GOT3 (cell line): ENCODE measurements at regions not wholly inside any gene's neighbourhood (a gene's known extent, or its start where the extent isn't known, plus 50 kb on each side); places are given as distances from the start of the nearest gene placed in this dataset.

ENCODE experiments used
- DNase-seq: peaks from one replicate; lab custom pipeline; 2025; ENCODE audit warnings: mixed read lengths; lab: John Stamatoyannopoulos, UW

DNA sequence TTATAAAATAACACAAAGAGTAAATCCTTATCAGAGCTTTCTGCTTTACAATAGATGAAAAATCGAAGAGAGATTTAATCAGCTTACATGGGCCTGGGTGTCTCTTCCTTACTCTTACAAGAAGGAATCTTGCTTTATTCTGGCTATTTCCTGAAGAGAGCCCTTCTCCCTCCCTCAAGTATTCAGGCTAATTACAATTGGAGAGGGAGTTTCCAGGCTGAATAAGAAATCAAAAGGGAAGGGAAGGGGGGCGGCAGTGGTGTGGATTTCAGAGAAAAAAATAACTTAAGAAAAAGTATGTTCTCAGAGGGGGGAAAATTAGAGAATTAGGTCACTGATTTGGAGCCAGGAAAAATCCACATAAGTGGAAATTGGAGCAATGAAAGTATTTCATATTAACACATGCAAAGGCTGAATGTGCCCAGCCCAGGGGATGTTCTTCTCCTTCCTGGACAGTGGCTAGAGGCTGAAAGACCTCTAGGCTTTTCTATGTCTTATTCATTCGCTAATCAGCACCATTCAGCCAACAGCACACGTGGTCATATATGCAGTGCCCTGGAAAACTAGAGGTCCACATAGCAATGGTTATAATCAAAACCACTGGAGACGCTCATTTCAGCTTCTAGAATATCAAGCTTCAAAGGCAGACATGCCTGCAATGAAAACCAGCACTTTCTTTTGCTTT lies 158.9 kb upstream of the BTG1 start:
- DNase-seq: no peak

- DNase-seq: no peak
Observed at GRCh38 chr12:92302041-92302829, 156.6 kb upstream of the BTG1 start.

DNA sequence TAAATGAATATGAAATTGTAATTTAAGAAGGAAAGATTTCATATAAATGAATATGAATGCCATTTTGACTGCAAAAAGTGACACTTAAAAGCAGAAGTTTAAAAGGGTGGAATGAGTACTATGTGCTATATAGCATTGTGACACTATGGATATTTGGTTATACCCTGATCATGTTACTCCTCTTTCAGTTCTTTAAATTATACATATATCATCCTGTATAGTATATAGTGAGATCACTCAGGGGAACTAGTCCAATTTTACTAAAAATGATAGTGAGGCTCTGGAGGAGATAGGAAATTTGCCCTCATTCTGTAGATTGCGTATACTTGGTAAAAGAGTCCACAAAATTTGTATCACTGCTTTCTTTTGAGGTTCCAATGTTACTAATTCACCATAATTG lies 155.7 kb upstream of the BTG1 start:
- DNase-seq: no peak

DNA sequence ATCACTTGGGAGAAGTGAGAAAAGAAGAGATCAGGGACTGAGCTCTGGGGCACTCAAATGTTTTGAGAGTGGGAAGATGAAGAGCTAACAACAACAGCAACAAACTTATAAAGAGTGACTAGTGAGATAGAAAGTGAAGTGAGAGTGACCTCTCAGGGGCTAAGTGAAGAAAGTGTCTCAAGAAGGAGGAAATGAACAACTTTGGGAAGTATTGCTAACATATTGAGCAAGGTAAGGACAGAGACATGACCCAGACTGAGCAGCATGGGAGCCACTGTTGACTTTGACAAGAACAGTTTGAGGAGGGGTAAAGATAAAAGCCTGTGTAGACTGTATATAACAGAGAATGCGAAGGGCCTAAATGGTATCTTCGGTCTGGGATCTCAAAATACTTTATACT lies 155.1 kb upstream of the BTG1 start:
- no peak for DNase-seq

DNA sequence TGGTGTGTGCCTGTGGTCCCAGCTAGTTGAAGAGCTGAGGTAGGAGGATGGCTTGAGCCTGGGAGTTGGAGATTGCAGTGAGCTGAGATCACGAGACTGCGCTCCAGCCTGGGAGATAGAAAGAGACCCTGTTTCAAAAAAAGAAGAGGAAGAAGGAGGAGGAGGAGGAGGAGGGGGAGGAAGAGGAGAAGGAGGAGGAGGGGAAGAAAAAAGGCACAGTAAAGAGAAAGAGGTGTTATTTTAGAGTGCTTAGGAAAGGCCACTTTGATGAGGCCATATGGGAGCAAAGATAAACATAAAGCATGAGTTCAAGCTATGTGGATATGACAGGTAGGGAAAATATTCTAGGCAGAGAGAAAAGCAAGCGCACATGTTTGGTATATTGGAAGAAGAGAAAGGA lies 154.1 kb upstream of the BTG1 start:
- no peak for DNase-seq

GRCh38 chr12:92299344-92299743 lies 153.7 kb upstream of the BTG1 start:
- no peak for DNase-seq

- DNase-seq: no peak
Observed at GRCh38 chr12:92297932-92298696, 152.5 kb upstream of the BTG1 start.

DNA sequence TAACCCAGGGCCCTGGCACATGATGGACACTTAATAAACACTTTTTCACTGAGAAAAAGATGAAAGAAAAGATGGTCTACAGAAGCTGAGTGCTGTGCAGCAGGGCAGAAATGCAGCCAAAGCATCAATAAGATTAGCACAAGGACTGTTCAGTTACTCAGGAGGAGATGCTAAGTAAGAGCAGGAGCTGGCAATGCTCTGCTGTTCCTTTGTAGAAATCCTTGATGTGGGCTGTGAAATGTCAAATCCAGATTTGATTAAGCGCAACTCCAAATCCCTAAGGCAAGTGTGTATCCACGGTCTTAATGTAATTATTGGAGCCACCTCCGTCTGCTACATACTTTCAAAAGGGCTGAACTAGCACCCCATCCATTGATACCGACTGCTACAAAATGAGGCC lies 151.8 kb upstream of the BTG1 start:
- DNase-seq: no peak

DNA sequence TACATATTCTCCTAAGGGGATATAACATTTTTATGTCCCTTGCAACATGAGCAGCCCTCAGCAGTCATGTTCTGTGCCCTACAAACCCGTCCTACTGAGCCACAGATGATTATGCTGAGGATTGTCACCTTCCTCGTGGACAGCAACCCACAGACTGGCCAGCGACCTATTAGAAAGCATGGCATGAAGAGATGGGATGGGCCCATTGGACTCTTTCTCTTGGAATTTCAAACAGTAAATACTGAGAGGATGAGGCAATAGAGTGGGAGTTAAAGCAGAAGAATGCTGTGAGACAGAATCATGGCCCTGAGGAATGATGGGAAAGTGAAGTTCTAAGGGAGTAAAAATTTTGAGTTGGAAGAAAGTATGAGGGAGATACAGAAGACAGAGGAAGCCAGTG lies 149.9 kb upstream of the BTG1 start:
- no peak for DNase-seq

DNA sequence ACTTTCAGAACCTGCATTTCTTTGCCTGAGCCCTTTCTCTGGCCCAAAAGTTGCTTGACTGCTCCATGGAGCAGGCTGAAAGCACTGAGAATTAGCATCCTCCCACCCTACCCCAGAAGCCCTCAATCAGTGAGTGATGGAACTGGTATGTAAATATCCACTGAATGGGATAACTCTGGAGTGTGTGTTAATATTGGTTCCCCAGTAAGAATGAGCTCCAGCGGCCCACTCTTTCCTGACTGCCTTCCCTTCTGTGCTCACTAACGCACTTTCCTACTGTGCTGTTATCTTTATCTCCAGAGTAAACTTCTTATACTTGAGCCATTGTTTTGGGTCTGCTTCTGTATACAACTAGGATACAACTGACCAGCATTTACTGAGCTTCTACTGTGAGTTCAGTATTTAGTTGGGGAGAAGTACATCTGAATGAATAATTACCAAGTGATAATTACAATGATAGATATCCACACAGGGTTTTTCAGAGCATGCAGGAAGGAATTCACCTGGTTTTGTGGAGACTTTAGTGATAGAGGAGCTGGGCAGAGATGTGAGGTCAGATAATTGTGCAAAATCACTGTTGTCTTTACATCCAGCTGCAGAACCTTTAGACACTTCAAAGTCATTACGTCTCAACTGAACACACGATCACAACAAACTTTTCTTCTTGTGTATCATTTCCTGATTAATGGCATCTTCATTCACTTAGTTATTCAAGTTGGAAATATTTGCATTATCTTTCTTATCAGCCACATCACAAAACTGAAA lies 149.2 kb upstream of the BTG1 start:
- no peak for DNase-seq

DNA sequence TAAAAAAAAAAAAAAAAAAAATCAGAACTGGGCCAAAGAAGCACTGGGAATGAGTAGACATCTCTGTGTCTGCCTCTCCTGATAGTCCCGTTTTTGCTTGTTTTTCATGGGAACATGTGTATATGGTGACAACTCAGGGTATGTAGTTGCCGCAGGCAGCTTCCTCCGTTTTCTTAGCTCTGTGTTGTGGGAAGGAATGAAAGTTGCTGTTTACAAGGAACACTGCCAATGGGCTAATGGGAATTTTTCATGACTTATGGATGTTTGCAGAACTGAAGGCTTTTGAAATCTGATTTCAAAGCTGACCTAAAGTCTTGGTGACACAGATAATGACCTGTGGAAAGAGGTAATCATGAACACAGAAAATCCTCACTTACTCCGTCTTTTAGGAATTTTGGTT lies 146.4 kb upstream of the BTG1 start:
- no peak for DNase-seq

DNA sequence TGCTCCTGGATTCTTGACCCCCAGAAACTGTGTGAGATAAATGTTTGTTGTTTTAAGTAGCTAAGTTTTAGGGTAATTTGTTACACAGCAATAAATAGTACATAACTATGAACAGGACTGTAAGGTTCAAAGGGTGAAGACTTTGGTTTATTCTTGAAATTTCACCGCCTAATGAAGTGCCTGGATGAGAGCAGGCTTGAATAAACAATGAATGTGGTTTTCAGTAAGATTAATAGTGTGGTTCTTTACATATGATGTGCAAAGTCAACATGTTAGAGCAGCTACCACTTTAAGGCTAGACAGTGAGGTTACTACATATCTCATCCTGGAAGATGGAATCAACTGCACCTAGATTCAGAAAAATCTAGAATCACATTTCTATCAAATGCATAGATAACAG lies 145.2 kb upstream of the BTG1 start:
- DNase-seq: no peak

DNA sequence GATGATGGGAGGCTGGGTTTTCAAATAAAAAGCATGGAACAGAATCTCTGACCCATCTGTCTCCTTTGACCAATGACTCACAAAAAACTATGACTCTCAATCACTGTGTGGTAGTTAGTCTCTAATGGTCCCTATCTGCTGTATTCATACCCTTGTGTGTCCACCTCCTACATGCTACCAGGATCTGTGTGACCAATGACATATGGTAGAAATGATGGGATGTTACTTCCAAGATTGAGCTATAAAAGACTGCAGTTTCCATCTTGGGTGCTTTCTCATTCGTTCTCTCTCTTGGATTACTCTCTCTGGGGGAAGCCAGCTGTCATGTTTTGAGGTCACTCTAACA lies 144.7 kb upstream of the BTG1 start:
- no peak for DNase-seq

GRCh38 chr12:92289629-92290349 lies 144.1 kb upstream of the BTG1 start:
- no peak for DNase-seq

DNA sequence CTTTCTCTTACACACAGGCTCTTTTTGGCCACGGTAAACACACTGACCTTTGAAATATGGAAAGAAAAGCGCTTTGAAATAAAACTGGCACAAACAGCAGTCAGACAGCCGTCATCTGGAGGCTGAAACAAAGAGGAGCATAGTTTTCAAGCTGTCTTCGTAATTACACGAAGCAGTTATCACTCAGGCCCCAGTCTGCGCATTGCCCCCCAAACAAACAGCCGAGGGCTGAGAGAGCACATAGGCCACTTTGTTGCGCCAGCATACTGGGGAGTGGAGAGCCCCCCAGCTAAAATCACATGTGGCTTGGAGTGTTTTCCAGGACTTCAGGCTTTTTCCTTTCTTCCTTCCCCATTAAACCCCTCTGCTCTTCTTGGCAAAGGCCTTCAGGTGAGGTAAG lies 142.9 kb upstream of the BTG1 start:
- no peak for DNase-seq

GRCh38 chr12:92278378-92278828 lies 132.8 kb upstream of the BTG1 start:
- no peak for DNase-seq

- no peak for DNase-seq
Observed at GRCh38 chr12:92277795-92278194, 132.1 kb upstream of the BTG1 start.

DNA sequence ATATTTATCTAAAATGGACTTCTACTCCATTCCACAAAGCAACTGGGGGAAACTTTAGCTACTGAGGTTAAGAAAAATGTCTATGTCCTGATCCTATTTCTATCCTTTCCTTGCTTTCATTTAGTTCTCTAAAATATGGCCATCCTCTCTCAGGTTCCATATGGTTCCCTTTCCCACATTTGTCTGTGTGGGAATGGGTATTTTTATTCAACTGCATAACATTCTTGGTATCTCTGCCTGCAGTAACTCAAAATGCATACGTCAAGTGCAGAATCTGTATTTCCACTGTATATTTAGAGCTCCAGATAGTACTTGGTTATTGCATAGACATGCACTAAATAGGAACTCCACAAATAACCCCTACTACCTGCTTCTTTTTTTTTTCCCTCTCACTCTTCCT lies 130.6 kb upstream of the BTG1 start:
- DNase-seq: no peak

- DNase-seq: no peak
Observed at GRCh38 chr12:92275443-92276154, 130.0 kb upstream of the BTG1 start.

DNA sequence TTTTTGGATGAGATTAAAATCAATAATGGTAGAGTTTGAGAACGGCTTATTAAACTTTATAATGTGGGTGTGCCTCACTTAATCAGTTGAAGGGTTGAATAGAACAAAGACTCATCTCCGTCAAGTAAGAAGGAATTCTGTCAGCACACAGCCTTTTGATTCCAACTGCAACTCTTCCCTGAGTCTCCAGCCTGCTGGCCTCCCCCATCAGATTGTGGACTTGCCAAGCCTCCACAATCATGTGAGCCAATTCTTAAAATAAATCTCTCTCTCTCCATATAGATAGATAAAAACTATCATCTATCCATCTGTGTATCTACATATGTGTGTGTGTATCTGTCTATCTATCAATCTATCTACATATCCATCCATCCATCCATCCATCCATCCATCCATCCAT lies 127.4 kb upstream of the BTG1 start:
- DNase-seq: no peak
